GM18858 (cell line): ENCODE measurements at regions not wholly inside any gene's neighbourhood (a gene's known extent, or its start where the extent isn't known, plus 50 kb on each side); places are given as distances from the start of the nearest gene placed in this dataset.
"Not testable (repeated sequence)": the region's sequence is repeated elsewhere in the genome, so short reads cannot be mapped to it uniquely, and the experiment has no call there.

Source experiments
- ATAC-seq: cut with Tn5 transposase; IDR thresholded peaks from one replicate; pipeline ENCODE4 v1.9.1; 2021; ENCODE audit not compliant: unreplicated experiment

DNA sequence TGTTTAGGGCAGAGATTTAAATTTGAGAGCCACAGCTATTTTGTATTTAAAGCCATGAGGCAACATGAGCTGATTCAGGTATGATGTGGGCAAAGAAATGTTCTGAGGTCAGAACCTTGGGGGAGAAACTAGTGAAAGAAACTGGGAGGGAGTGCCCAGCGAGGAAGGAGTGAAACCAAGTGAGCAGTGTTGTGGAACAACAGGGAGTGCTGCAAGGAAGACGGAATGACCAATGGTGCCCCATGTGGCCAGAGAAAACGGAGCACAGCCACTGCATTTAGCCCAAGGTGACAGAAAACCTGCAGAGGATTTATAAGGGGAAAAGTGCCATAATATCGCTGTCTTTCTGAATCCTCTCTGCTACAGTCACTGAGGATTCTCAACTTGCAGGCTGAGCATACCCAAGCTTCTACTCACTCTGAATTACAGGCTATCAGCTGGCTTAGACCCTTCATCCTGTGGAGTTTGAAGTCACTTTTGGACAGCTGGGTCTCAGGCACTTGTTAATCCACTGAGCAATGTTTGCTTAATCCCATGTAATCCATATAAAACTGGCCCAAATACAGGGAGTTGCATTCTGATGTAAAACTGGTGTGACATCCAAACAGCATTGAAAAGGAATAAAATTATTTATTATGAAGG is 777.3 kb downstream of the CCSER2 start:
- no peak for ATAC-seq

DNA sequence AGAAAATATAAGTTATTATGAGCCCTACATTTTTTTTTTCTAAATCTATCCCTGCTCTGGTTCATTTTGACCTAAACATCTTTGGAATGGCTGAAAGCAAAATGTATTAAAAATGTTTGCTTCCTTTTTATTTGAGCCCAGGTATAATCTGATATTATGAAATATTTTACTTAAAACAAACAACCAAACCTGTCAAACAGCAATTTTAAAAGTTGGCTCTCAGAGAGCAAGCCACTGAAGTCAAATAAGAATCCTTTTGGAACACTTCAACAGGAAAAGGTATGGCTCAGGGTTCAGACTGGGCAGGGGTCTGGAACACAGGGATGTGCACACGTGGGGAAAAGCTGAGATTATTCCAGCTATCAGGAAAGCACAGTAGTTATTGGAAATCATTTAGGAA is 782.9 kb downstream of the CCSER2 start:
- no peak for ATAC-seq

DNA sequence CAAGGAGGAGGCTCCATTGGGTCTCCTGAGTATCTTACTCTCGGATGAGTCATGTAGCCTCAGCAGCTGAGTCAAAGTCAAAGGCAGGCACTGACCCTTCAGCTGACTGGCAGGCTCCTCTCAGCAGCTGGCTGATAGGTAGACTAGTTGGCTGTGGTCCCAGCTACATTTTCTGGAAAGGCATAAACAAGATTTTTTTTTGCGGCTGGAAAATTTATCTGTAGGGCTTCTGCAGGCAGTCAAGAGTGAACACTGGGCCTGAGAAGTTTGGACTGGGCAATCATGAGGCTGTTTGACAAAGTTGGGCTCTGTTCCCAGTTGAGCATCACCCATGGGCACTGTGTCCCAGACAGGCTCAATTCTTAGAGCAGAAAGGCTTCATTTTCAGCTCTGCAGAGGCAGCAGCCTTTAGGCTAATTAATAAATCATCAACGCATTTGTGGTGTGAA is 796.2 kb downstream of the CCSER2 start:
- no peak for ATAC-seq

DNA sequence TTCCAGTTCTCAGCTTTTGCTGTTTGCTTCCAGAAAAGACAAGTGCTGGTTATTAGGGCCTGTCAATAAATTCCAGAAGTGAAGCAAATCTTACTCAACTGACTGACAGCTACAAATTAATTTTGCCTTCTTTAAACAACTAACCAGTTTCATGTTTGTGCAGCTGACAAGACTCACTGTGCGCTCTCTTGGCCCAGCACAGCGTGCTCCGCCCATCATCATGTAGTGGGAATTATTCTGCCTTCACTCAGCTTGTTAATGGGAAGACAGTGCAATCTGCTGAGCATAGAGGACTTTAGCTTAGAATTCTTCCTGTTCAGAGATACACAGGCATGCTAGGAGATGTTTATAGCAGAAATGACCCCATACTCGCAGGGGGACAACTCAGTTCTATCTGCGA is 808.9 kb downstream of the CCSER2 start:
- ATAC-seq: no peak

DNA sequence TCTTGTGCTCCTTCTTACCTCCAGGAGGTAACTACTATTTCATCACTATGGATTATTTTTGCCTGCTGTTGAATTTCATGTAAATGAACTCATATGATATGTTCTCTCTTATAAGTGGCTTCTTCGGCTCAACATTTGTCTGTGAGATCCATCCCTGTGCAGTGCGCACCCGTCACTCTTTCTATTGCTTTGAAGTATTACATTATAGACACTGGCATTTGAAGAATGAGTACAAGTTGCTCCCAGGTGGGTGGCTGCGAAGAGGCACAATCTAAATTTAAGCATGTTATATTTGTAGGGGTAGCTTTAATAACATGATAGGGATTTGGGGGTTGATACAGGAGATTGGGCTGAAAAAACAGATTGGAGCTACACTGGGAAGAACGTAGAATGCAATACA is 809.7 kb downstream of the CCSER2 start:
- no peak for ATAC-seq

DNA sequence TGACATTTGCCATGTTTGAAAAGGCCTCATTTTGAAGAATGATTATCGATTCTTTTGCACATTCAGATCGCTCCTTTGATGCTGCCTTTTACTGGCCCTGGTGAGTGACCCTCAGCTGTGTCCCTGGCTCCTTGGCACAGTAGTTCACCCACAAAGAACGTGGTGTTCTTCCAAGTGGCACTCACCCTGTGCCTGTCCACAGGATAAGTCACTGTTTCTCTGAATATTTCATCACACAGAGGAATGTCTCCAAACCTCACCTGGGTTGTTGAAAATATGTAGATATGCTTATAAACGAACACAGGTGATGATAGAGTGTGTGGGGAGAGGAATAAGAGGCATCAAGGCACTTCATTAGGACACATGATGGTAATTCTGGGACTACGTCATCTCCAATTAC is 810.7 kb downstream of the CCSER2 start:
- ATAC-seq: no peak

DNA sequence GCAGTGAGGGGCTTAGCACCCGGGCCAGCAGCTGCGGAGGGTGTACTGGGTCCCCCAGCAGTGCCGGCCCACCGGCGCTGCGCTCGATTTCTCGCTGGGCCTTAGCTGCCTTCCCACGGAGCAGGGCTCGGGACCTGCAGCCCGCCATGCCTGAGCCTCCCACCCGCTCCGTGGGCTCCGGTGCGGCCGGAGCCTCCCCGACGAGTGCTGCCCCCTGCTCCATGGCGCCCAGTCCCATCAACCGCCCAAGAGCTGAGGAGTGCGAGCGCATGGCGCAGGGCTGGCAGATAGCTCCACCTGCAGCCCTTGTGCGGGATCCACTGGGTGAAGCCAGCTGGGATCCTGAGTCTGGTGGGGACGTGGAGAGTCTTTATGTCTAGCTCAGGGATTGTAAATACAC is 813.1 kb downstream of the CCSER2 start:
- not testable (repeated sequence) for ATAC-seq

DNA sequence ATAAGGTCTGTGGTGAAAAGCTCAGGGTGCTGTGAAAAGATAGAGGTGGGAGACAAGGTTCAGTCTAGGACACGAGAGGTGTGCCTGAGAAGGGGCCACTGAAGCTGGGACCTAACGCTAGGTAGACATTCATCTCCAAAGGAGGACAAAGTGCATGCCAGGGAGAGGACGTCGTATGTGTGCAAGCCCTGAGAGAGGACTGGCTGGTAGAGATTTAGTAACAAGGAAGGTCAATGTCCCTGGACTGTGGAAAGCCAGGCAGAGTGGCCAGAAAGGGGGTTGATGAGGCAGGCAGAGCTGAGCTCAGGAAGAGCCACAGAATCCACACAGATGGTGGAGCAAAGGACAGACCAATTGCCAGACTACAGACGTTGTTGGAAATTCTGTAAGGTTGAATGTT is 817.6 kb downstream of the CCSER2 start:
- ATAC-seq: no peak

DNA sequence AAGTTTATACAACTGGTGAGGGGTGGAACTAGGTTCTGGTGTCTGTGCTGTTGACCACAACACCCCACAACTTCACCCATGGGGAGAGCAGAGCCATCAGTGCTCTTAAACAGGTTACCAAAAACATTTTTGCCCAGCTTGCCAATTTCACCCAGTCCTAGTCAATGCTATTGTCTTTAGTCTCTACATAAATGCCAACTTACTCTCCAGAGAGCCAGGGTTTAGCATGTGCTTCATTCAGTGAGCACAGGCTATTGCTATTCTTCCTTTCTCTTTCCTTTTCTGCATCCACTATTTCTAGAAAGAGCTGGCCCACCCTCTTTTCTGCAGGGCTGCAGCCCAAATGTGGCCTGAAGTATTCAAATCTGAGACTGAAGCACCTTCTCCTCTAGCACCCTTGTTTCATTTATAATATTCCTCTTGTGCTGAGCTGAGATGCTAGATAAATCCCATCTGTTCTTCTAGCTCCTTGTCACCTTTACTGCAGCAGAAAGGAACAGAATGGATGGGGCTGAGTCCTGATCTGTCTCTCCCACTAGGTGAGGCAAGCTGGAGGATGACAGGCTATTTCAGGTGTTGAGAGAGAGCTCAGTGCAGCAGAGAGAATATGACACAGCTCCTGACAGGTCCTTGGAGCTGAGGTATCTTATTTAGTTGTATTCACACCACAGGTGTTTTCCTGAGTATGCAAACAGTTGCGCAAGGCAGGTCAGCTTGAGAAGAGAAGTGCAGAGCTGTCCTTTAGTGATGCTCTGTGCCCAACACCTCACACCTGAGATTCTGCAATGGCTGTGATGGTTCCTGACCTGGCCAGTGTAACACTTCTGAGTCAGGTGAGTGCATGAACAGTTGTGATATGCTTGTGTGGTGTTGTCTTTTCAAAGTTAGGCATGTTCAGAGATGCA is 819.2 kb downstream of the CCSER2 start:
- no peak for ATAC-seq

DNA sequence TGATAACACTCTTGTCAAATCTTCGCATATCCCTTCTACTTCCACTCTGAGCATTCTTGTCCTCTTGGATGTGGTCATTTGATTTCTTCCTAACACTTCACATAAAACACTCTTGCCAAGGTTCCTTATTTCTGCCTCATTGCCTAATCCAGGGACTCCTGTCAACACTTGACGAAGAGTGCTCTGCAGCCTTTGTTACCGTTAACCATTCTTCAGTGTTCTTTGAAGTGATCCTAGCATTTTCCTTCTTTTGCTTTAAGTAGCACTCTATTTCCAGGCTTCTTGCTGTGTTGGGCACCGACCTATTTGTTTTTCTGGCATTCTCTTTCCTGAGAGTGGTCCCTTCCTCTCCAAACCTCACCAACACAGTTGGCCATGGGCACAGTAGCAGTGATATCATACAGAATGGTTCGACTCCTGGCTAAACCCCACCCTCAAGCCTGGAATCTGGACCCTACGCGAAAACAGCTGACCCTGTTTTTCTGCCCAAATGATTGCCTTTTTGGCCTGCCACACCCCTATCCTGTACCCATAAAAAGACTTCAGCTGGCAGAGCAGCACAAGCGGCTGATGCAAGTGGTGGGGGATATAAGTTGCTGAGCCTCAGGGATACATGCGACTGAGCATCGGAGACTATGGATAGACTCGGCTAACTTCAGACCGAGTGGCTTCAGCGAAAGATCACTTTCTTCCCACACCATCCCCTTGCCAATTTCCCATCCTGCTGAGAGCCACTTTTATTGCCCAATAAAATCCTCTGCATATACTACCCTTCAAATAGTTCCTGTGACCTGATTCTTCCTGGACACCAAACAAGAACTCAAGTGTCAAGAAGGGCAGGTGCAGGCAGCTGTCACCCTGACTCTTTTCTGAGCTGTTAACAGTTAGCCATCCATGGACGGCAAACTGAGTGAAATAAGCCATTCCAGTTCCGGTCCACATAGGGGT is 820.6 kb downstream of the CCSER2 start:
- no peak for ATAC-seq

DNA sequence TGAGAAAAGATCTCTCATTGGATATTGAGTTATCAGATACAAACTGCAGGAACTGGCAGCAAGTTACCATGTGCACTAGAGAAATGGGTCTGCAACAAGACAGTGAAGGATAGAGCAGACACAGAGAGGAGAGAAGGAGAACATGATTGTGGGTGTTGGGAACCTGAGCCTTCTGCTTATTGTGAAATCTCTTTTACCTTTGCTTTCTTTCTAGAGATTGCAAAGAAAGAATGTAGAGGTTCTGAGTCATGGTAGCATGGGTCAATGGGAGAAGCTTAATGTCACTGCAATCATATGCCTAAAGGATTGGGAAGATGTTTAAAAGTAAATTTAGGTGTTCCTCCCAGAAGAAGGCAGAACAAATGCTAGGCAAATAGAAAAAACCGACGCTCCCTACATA is 821.4 kb downstream of the CCSER2 start:
- ATAC-seq: no peak

DNA sequence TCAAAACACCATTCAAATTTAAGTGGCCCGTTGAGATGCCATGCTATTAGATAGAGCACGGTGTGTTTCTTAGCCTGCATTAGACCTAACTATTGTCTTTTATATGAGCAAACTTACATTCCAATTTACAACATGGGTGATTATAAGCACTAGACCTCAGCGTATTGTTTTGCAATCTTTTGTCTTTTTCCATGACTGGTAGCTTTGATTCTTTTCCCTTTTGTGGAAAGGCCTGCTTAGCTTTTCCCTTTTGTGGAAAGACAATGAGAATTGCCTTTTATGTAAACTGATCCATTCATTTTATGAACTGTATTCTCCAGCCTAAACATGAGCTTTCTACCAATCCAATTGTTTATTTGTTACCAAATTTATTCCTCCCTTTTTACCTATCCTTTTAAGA is 823.1 kb downstream of the CCSER2 start:
- ATAC-seq: no peak

DNA sequence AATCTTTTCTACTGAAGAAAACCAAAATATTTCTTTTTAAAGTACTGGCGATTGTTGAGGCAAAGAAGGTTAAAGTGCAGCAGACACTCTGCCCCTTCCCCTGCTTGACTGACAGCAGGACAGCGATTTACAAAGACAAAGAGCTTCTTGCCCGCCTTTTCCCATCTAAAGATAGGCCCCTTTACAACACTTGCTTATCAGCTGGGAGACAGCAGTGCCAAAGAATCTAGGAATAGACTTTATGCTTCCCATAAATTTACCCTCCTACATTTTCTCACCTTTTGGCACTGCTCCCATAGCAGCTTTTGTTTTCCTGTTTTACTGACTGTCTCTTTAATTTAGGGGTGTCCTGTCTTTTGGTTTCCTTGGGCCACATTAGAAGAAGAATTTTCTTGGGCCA is 824.1 kb downstream of the CCSER2 start:
- ATAC-seq: no peak

DNA sequence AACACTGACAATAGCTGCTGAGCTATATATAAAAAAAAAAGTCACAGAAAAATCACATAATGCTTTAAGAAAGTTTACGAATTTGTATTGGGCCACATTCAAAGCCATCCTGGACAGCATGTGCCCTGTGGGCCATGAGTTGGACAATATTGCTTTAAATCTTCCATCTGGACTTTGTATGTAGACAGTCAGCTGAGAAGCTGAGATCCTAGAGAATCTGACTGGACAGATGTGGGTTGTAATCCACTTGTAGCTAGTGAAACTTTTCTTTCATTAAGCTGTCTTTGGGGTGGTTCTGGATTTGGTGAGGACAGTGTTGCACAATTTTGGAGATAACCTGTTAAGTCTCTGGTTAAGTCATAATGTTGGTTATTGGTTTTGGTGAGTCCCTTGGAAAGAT is 824.5 kb downstream of the CCSER2 start:
- ATAC-seq: no peak

DNA sequence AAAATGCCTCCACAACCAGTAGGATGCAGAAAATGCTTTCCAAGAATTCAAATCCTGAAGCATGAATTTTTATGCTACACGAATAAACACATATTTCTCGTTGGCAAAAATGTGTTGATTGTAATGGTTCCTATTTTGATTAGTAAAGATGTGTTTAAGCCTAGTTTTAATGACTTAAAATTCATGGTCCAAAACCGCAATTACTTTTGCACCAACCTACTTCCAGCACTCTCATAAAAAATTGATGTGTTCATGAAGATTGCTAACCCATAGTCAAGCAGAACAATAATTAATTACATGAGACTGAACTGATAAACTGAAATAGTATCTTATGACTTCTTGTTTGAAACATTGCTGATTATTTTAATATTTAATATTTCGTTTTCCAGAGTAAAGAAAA is 828.8 kb downstream of the CCSER2 start:
- ATAC-seq: no peak

DNA sequence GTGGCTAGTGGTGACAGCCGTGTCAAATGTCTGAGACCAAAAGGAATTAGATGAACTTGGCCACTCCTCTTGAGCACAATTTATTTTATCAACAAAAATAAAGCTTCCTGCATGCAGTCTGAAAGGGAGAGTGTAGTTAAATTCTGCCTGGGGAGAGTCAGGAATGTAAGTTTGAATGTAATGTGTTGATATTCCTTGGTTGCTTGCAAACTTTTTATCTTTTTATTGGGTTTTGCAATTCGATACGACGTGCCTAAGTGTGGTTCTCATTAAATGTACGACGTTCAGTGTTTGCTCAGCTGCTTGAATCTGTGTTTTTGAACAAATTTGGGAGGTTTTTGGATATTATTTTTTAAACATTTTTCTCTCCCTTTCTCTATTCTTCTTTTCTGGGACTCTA is 839.9 kb downstream of the CCSER2 start:
- no peak for ATAC-seq

DNA sequence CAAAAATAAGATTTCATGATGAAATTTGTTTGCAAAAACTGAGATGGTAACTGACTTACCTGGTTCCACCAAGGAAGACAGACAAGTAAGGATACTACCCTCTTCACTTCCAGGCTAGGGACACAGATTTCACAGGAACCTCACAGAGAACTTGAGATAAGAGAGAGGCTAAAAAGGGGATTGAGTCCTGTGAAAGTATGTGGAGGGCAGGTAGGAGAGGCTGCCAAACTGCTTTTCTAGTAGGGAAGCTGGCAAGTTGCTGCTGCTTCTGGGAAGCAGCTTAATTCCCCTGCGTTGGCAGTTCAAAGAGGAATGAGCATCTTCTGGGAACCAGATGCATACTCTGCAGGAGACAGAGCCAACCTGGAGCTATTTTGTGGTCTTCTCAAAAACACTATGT is 841.6 kb downstream of the CCSER2 start:
- ATAC-seq: no peak

DNA sequence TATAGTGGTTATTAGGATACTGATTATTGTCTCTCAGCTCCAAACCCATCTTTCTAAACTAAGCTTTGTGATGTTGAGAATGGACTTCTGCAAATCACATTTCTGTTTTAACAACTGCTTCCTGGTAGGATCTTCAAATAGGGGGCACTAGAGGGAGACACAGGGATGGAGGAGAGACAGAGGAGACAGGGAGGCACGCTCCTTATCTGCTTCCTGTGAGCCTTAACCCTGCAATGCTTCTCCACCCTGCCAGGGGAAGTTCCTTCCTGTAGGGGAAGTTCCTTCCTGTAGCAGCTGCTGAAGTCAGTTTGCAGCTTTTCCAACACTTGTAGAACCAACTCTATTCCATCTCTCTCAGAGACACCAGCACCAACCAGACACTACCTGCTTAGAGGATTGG is 847.2 kb downstream of the CCSER2 start:
- ATAC-seq: no peak

DNA sequence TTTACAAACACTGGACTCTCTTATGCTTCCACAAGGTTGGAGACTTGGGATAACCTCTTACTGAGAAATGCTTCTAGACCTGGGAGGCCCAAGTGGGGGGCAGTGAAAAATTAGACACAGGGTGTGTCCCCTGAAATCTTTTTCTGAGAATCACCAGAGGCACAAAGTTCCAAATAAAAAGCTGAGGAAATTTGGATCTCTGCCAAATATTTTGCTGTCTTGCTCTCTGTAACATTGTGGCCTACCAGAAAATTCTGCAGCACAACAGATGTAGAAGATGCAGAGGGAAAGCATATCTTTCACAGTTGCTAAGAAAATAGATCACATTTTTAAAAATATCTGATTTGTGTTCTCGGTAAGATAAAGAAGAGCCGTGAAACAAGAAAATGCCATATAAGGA is 849.4 kb downstream of the CCSER2 start:
- no peak for ATAC-seq

DNA sequence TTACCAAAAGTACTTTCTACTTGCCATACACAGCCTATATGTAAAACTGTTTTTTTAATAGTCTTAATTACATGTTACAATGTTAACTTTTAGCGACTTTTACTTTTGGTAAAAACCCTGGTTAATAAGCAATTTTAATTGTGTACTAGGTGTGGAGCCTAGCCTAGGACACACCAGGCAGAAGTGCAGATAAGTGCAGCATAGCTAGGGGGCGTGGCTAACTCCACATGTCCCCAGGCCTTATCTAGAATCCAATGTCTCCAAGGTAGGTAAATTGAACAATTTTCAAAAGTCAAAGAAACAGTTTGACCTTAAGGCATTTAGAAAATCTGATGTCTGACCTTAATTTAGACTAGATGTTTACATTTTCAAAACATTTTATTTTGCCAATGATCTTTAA is 858.7 kb downstream of the CCSER2 start:
- ATAC-seq: no peak

DNA sequence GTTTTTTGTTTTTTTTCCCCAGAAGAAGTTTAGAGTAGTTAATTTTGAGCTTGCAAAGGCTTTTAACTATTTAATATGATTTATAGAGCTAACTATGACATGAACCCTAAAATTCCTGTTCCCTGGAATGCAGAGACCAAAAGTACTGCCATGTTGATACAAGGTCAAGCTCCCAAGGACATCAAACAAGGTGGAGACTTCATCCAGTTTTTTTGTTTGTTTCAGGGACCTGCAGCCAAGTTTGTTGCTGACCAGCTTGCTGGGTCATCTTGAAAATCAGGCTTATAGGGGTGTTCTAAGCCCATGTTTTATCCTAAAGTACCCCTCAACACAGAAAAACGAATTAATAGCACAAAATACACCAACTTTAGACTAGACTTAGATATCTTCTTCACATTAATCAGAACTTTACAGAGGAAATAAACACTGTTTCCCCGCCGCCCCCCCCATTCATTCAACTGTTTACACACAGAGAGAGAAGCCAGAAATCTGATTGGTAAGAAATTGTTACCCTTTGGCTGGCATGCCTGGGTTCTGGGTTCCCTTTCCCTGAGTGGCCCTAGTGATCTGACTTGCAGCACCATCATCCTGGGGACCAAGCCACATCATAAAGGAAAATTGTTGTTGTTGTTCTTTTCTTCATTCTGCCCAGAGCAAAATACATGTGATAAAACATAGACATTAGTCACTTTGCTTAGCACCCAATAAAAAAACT is 860.5 kb downstream of the CCSER2 start:
- no peak for ATAC-seq
